GM12873 (cell line): ENCODE measurements at regions not wholly inside any gene's neighbourhood (a gene's known extent, or its start where the extent isn't known, plus 50 kb on each side); places are given as distances from the start of the nearest gene placed in this dataset.

Source experiments
- CTCF ChIP-seq: IDR thresholded peaks from 2 replicates; pipeline ENCODE4 v1.5.1; 2012; ENCODE audit warnings: low read depth, mild to moderate bottlenecking, moderate library complexity, low read length, control low read depth; ENCODE audit not compliant: insufficient read depth; ENCODE audit errors: missing control alignments

- no peak for TF ChIP-seq CTCF
Observed at GRCh38 chr13:85427416-85427815, 371.8 kb downstream of the SLITRK6 start.

GRCh38 chr13:85420136-85420535, 379.1 kb downstream of the SLITRK6 start:
- no peak for TF ChIP-seq CTCF

GRCh38 chr13:85419611-85420010, 379.6 kb downstream of the SLITRK6 start:
- no peak for TF ChIP-seq CTCF

- TF ChIP-seq CTCF: no peak
Observed at GRCh38 chr13:85417807-85418206, 381.4 kb downstream of the SLITRK6 start.

GRCh38 chr13:85413664-85414063, 385.6 kb downstream of the SLITRK6 start:
- no peak for TF ChIP-seq CTCF

- no peak for TF ChIP-seq CTCF
Observed at GRCh38 chr13:85412448-85412847, 386.8 kb downstream of the SLITRK6 start.

- TF ChIP-seq CTCF: no peak
Observed at GRCh38 chr13:85411591-85411990, 387.6 kb downstream of the SLITRK6 start.
